ENCODE measurements at regions not wholly inside any gene's neighbourhood (a gene's known extent, or its start where the extent isn't known, plus 50 kb on each side); places are given as distances from the start of the nearest gene placed in this dataset.

- no peak overlapping the region for H3K4me3 Mint-ChIP-seq (ENCODE audit: unreplicated experiment)
- DNase-seq (ENCODE audit: low spot score): no peak
- peaks cover 5% of the 10 kb centered on the region for H3K27me3 Mint-ChIP-seq (ENCODE audit: low read depth)
- no peak overlapping the region for H3K27ac Mint-ChIP-seq (ENCODE audit: unreplicated experiment)
- H3K36me3 Mint-ChIP-seq (ENCODE audit: low read depth): no peaks in the 10 kb centered on the region
- H3K4me1 Mint-ChIP-seq (ENCODE audit: low read depth): peaks cover 11% of the 10 kb centered on the region
- no peak for TF ChIP-seq CTCF (IDR thresholded peaks at IDR 0.05)
- H3K9me3 Mint-ChIP-seq (ENCODE audit: low read depth): peaks cover 5% of the 10 kb centered on the region
Measured at GRCh38 chr4:143109376-143109775, 75.3 kb upstream of the USP38 start.

- H3K4me1 Mint-ChIP-seq (ENCODE audit: low read depth): no peaks in the 10 kb centered on the region
- peaks cover 9% of the 10 kb centered on the region for H3K9me3 Mint-ChIP-seq (ENCODE audit: low read depth)
- no peak overlapping the region for H3K27ac Mint-ChIP-seq (ENCODE audit: unreplicated experiment)
- DNase-seq (ENCODE audit: low spot score): no peak
- no peaks in the 10 kb centered on the region for H3K36me3 Mint-ChIP-seq (ENCODE audit: low read depth)
- no peak for TF ChIP-seq CTCF (IDR thresholded peaks at IDR 0.05)
- peaks cover 3% of the 10 kb centered on the region for H3K27me3 Mint-ChIP-seq (ENCODE audit: low read depth)
- no peak overlapping the region for H3K4me3 Mint-ChIP-seq (ENCODE audit: unreplicated experiment)
Measured at GRCh38 chr4:143118663-143119062, 66.1 kb upstream of the USP38 start.

GRCh38 chr4:143127621-143128020, 57.1 kb upstream of the USP38 start:
- Mint-ChIP-seq H3K36me3 (ENCODE audit: low read depth) (no peaks in the 10 kb centered on the region), H3K4me1 (ENCODE audit: low read depth) (no peaks in the 10 kb centered on the region), H3K27ac (ENCODE audit: unreplicated experiment) (no peak overlapping the region), H3K4me3 (ENCODE audit: unreplicated experiment) (no peak overlapping the region), H3K9me3 (ENCODE audit: low read depth) (peaks cover 10% of the 10 kb centered on the region), H3K27me3 (ENCODE audit: low read depth) (no peaks in the 10 kb centered on the region)
- DNase-seq (ENCODE audit: low spot score): no peak
- no peak for TF ChIP-seq CTCF (IDR thresholded peaks at IDR 0.05)

GRCh38 chr4:143133977-143134376, 50.7 kb upstream of the USP38 start:
- Mint-ChIP-seq H3K4me3 (ENCODE audit: unreplicated experiment) (no peak overlapping the region), H3K27ac (ENCODE audit: unreplicated experiment) (no peak overlapping the region), H3K9me3 (ENCODE audit: low read depth) (no peaks in the 10 kb centered on the region), H3K4me1 (ENCODE audit: low read depth) (no peaks in the 10 kb centered on the region), H3K36me3 (ENCODE audit: low read depth) (no peaks in the 10 kb centered on the region), H3K27me3 (ENCODE audit: low read depth) (peaks cover 6% of the 10 kb centered on the region)
- no peak for TF ChIP-seq CTCF (IDR thresholded peaks at IDR 0.05)
- DNase-seq (ENCODE audit: low spot score): no peak
